CD14-positive monocyte (primary cell): ENCODE measurements at regions not wholly inside any gene's neighbourhood (a gene's known extent, or its start where the extent isn't known, plus 50 kb on each side); places are given as distances from the start of the nearest gene placed in this dataset.

Source experiments
- DNase-seq, 3 donors: peaks; one replicate each; pipeline ENCODE4 v3.0.0-alpha.2; 2011 to 2022
- H2AFZ ChIP-seq: 2 replicates; pipeline ENCODE4 v1.6.0; 2012; ENCODE audit warnings: mild to moderate bottlenecking, low read depth, low read length, inconsistent platforms; ENCODE audit not compliant: insufficient read depth, poor library complexity, severe bottlenecking
- H3K27ac ChIP-seq, 2 donors: 1 replicate in 1 of 2; 2 replicates in 1 of 2; pipeline ENCODE4 v1.5.1; 2012 to 2013; ENCODE audit warnings: low read length in 2 of 2, control low read depth in 1 of 2, inconsistent platforms in 1 of 2, low read depth in 1 of 2, mild to moderate bottlenecking in 1 of 2
- H3K27me3 ChIP-seq, 2 donors: one replicate each; pipeline versions ENCODE4 v1.6.0 to v1.6.1; 2011 to 2013; ENCODE audit warnings: low read length in 2 of 2; ENCODE audit not compliant: control insufficient read depth in 2 of 2, insufficient read depth in 2 of 2
- H3K36me3 ChIP-seq, 2 donors: replicated peaks in 1 of 2; 1 replicate in 1 of 2; 2 replicates in 1 of 2; pipeline versions ENCODE4 v1.5.1 to v1.6.1; 2012 to 2013; ENCODE audit warnings: low read length in 2 of 2, control low read depth in 1 of 2, inconsistent platforms in 1 of 2, mild to moderate bottlenecking in 1 of 2; ENCODE audit not compliant: insufficient read depth in 2 of 2, control insufficient read depth in 1 of 2
- H3K4me1 ChIP-seq, 2 donors: 1 replicate in 1 of 2; 2 replicates in 1 of 2; pipeline versions ENCODE4 v1.5.1 to v1.6.1; 2012 to 2013; ENCODE audit warnings: low read length in 2 of 2, control low read depth in 1 of 2, inconsistent platforms in 1 of 2, mild to moderate bottlenecking in 1 of 2, moderate library complexity in 1 of 2; ENCODE audit not compliant: insufficient read depth in 2 of 2, control insufficient read depth in 1 of 2
- H3K4me2 ChIP-seq: replicated peaks from 2 replicates; pipeline ENCODE3; 2012; ENCODE audit warnings: low read length, moderate library complexity, mild to moderate bottlenecking; ENCODE audit not compliant: poor library complexity, severe bottlenecking; ENCODE audit errors: extremely low read depth
- H3K4me3 ChIP-seq, 3 experiments: fragments of 200-600 bp in 1 of 3; sonication (generic) in 1 of 3; replicated peaks in 1 of 3; 1 replicate in 2 of 3; 2 replicates in 1 of 3; pipeline ENCODE4 v1.5.1; 2011 to 2013; ENCODE audit warnings: low read length in 3 of 3, mild to moderate bottlenecking in 3 of 3, control low read depth in 2 of 3, low read depth in 2 of 3, inconsistent platforms in 1 of 3, moderate library complexity in 1 of 3
- H3K79me2 ChIP-seq: 2 replicates; pipeline ENCODE4 v1.6.0; 2012; ENCODE audit warnings: mild to moderate bottlenecking, control low read depth, inconsistent platforms, low read length, moderate library complexity; ENCODE audit not compliant: insufficient read depth
- H3K9ac ChIP-seq: 2 replicates; pipeline ENCODE4 v1.6.0; 2017; ENCODE audit warnings: low read length, mild to moderate bottlenecking; ENCODE audit not compliant: insufficient read depth, poor library complexity, severe bottlenecking
- H3K9me3 ChIP-seq, 2 donors: replicated peaks in 1 of 2; 1 replicate in 1 of 2; 2 replicates in 1 of 2; pipeline versions ENCODE4 v1.5.1 to v1.6.1; 2012 to 2013; ENCODE audit warnings: low read length in 2 of 2, control low read depth in 1 of 2; ENCODE audit not compliant: control insufficient read depth in 1 of 2, insufficient read depth in 1 of 2
- H4K20me1 ChIP-seq: 2 replicates; pipeline ENCODE4 v1.6.0; 2012; ENCODE audit warnings: mild to moderate bottlenecking, low read length, control low read depth, moderate library complexity; ENCODE audit not compliant: insufficient read depth
- H3K27ac Mint-ChIP-seq, 7 donors: one replicate each; pipeline ENCODE4 v1.8.0; 2020; ENCODE audit warnings: mild to moderate bottlenecking in 7 of 7, mixed read lengths in 7 of 7, moderate library complexity in 6 of 7, inconsistent platforms in 2 of 7
- H3K27me3 Mint-ChIP-seq, 3 donors: one replicate each; pipeline ENCODE4 v1.8.0; 2021 to 2022; ENCODE audit warnings: low read depth in 3 of 3, mild to moderate bottlenecking in 3 of 3, mixed read lengths in 3 of 3, moderate library complexity in 3 of 3, inconsistent platforms in 1 of 3
- H3K36me3 Mint-ChIP-seq, 2 donors: one replicate each; pipeline ENCODE4 v1.8.0; 2020; ENCODE audit warnings: mixed read lengths in 2 of 2, inconsistent platforms in 1 of 2, mild to moderate bottlenecking in 1 of 2
- H3K4me1 Mint-ChIP-seq: one replicate; pipeline ENCODE4 v1.8.0; 2020; ENCODE audit warnings: mild to moderate bottlenecking, mixed read lengths
- H3K4me3 Mint-ChIP-seq, 2 donors: one replicate each; pipeline ENCODE4 v1.8.0; 2020; ENCODE audit warnings: mild to moderate bottlenecking in 2 of 2, mixed read lengths in 2 of 2, moderate library complexity in 1 of 2
- H3K9me3 Mint-ChIP-seq, 7 donors: one replicate each; pipeline ENCODE4 v1.8.0; 2020 to 2022; ENCODE audit warnings: mixed read lengths in 7 of 7, mild to moderate bottlenecking in 6 of 7, moderate library complexity in 6 of 7, inconsistent platforms in 2 of 7
- CTCF ChIP-seq: fragments of 200-600 bp; IDR thresholded peaks from one replicate; pipeline ENCODE4 v1.8.0; 2022; ENCODE audit warnings: antibody characterized with exemption, mild to moderate bottlenecking
- WGBS: methylation state at CpG from one replicate; pipeline ENCODE4 v1.1.5; 2013; ENCODE audit warnings: missing lambda C conversion rate; ENCODE audit not compliant: insufficient coverage; 5-methylcytosine and 5-hydroxymethylcytosine counted together
- intact Hi-C, 2 donors: fragments of 100-400 bp; cut with micrococcal nuclease; formaldehyde crosslinking; loops; one replicate each; pipeline versions ENCODE4 v1.15.0 to v1.15.1; 2023

GRCh38 chr7:68969571-68969970, 628.7 kb upstream of the AUTS2 start:
- peaks cover 0 to 4% (median 0%) of the 10 kb centered on the region in 3 donors for H3K27me3 Mint-ChIP-seq
- no peak overlapping the region for H3K9ac ChIP-seq
- no peaks in the 10 kb centered on the region for H3K4me1 ChIP-seq
- no peak overlapping the region for H3K4me2 ChIP-seq
- no peaks in the 10 kb centered on the region for H3K36me3 Mint-ChIP-seq
- no peaks in the 10 kb centered on the region for H3K4me1 Mint-ChIP-seq
- H3K4me3 Mint-ChIP-seq = no peak overlapping the region
- DNase-seq = no peak
- intact Hi-C loops = no loop called here
- H3K36me3 ChIP-seq = no peaks in the 10 kb centered on the region
- no peak overlapping the region for H2AFZ ChIP-seq
- WGBS = no CpG with 5 or more reads among the region's 3 CpGs
- H4K20me1 ChIP-seq = no peaks in the 10 kb centered on the region
- H3K9me3 Mint-ChIP-seq = peaks cover 14 to 23% (median 19%) of the 10 kb centered on the region in 7 donors
- no peaks in the 10 kb centered on the region for H3K27me3 ChIP-seq
- H3K79me2 ChIP-seq = no peaks in the 10 kb centered on the region
- peaks cover 28 to 51% of the 10 kb centered on the region in 2 donors for H3K9me3 ChIP-seq
- no peak overlapping the region for H3K4me3 ChIP-seq
- H3K27ac ChIP-seq = no peak overlapping the region
- H3K27ac Mint-ChIP-seq = no peak overlapping the region
- no peak for TF ChIP-seq CTCF

GRCh38 chr7:68971634-68972340, 626.5 kb upstream of the AUTS2 start:
- peaks cover 39 to 51% of the 10 kb centered on the region in 2 donors for H3K9me3 ChIP-seq
- H3K4me1 ChIP-seq = no peaks in the 10 kb centered on the region
- intact Hi-C loops = no loop called here
- no peaks in the 10 kb centered on the region for H3K79me2 ChIP-seq
- no peaks in the 10 kb centered on the region for H4K20me1 ChIP-seq
- H3K4me2 ChIP-seq = no peak overlapping the region
- no peak overlapping the region for H3K27ac ChIP-seq
- no peaks in the 10 kb centered on the region for H3K36me3 ChIP-seq
- DNase-seq = no peak
- H2AFZ ChIP-seq = no peak overlapping the region
- WGBS = no CpG with 5 or more reads among the region's 6 CpGs
- H3K27ac Mint-ChIP-seq = peak overlapping the region in 1 of 7 donors; percentile 36
- peaks cover 0 to 4% (median 2%) of the 10 kb centered on the region in 3 donors for H3K27me3 Mint-ChIP-seq
- H3K9me3 Mint-ChIP-seq = peaks cover 16 to 29% (median 20%) of the 10 kb centered on the region in 7 donors
- no peak for TF ChIP-seq CTCF
- no peaks in the 10 kb centered on the region for H3K4me1 Mint-ChIP-seq
- no peak overlapping the region for H3K4me3 Mint-ChIP-seq
- H3K9ac ChIP-seq = no peak overlapping the region
- H3K36me3 Mint-ChIP-seq = no peaks in the 10 kb centered on the region
- H3K4me3 ChIP-seq = no peak overlapping the region
- H3K27me3 ChIP-seq = no peaks in the 10 kb centered on the region
